ENCODE measurements at regions not wholly inside any gene's neighbourhood (a gene's known extent, or its start where the extent isn't known, plus 50 kb on each side); places are given as distances from the start of the nearest gene placed in this dataset.
A peak's percentile ranks its signal among the peaks of the same experiment; 100 is the strongest.

DNA sequence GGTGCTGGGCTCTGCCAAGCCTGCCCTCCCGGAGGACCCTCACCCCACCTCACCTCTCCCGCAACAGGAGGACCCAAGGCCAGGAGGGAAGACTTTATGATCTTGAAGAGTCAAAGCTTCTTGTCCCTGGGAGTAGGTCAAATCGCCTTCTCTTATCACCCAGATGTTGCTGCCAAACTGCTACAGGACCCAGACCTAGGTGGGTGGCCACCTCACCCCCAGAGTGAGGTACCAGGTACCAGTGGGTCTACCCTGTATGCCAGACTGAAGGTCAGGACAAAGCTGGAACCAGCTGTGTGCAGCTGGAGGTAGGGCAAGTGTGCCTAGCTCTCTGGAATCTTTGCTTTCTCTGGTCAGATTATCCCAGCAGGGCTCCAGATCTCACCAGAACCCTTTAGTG lies 197.2 kb downstream of the ZFP36L2 start:
- no peaks in the 10 kb centered on the region for H3K27me3 ChIP-seq (ENCODE audit: control insufficient read depth in 1 of 2, insufficient read depth in 2 of 2, low read length in 2 of 2)
- peaks cover 28% of the 10 kb centered on the region for H3K4me1 ChIP-seq (ENCODE audit: control insufficient read depth, insufficient read depth, low read length)
- H3K4me3 ChIP-seq (ENCODE audit: low read length in 2 of 2) = no peak overlapping the region
- H3K9me3 ChIP-seq (ENCODE audit: control insufficient read depth in 2 of 2, low read length in 2 of 2) = no peaks in the 10 kb centered on the region
- no peak overlapping the region for H3K9ac ChIP-seq (ENCODE audit: low read length in 2 of 2)
- H3K36me3 ChIP-seq (ENCODE audit: control insufficient read depth in 2 of 2, insufficient read depth in 2 of 2, low read length in 2 of 2) = no peaks in the 10 kb centered on the region
- no peak overlapping the region for H3K27ac ChIP-seq (ENCODE audit: low read length)

DNA sequence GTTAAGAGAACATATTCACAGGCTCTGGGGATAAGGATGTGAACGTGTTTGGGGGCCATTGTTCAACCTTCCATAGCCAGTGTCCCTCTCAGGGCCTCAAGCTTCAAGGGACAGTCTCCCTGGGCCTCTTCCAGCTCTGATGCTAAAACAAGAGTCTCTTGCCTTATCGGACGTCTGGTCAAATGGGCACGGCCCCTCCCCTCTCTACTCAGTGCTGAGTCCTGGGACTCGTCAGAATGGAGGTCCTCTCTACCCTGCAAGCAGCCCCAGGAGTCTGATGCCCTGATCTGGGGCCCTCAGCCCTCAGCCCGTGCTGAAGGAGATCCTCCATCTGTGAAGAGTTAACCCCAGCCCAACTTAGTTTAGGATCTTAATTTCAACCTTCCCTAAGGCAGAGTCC lies 198.2 kb downstream of the ZFP36L2 start:
- no peak overlapping the region for H3K4me3 ChIP-seq (ENCODE audit: low read length in 2 of 2)
- no peak overlapping the region for H3K9ac ChIP-seq (ENCODE audit: low read length in 2 of 2)
- H3K4me1 ChIP-seq (ENCODE audit: control insufficient read depth, insufficient read depth, low read length) = peaks cover 30% of the 10 kb centered on the region
- no peaks in the 10 kb centered on the region for H3K9me3 ChIP-seq (ENCODE audit: control insufficient read depth in 2 of 2, low read length in 2 of 2)
- H3K36me3 ChIP-seq (ENCODE audit: control insufficient read depth in 2 of 2, insufficient read depth in 2 of 2, low read length in 2 of 2) = no peaks in the 10 kb centered on the region
- H3K27me3 ChIP-seq (ENCODE audit: control insufficient read depth in 1 of 2, insufficient read depth in 2 of 2, low read length in 2 of 2) = no peaks in the 10 kb centered on the region
- no peak overlapping the region for H3K27ac ChIP-seq (ENCODE audit: low read length)

- Histone ChIP-seq H3K36me3 (ENCODE audit: control insufficient read depth in 2 of 2, insufficient read depth in 2 of 2, low read length in 2 of 2) (no peaks in the 10 kb centered on the region), H3K4me3 (ENCODE audit: low read length in 2 of 2) (no peak overlapping the region), H3K27me3 (ENCODE audit: control insufficient read depth in 1 of 2, insufficient read depth in 2 of 2, low read length in 2 of 2) (no peaks in the 10 kb centered on the region), H3K9ac (ENCODE audit: low read length in 2 of 2) (no peak overlapping the region), H3K27ac (ENCODE audit: low read length) (no peak overlapping the region), H3K9me3 (ENCODE audit: control insufficient read depth in 2 of 2, low read length in 2 of 2) (no peaks in the 10 kb centered on the region), H3K4me1 (ENCODE audit: control insufficient read depth, insufficient read depth, low read length) (peaks cover 29% of the 10 kb centered on the region)
These were observed 199.1 kb downstream of the ZFP36L2 start for GRCh38 chr2:43027097-43027873.

DNA sequence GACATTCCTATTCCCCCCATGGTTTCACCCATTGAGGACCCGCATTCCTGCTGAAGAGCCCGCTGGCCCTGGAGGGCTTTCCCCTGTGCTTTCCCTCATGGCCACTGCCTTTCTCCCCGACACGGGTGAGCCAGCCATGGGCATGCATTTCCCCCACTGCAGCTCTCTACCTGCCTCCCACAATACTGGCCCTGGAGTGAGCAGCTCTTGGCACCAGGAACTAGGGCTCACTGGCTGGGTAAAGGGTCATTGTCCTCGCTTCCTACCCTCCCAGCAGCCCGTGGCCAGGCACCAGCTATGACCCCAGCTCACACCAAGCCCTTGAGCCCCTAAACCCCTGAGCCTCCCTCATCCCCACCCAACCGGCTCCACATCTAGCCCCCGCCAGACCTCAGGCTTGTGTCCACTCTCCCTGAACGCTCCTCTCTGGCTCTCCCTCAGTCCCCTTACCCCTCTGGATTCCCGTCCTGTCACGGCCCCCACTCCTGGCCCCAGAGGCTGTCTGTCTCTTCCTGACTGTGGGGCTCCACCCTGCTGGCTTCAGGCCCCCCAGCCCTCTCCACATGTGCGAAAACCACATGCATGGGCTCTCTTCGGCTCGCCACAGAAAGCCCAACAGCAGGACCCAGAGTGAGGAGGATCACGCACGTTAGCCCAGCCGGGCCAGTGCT lies 199.8 kb downstream of the ZFP36L2 start:
- no peaks in the 10 kb centered on the region for H3K9me3 ChIP-seq (ENCODE audit: control insufficient read depth in 2 of 2, low read length in 2 of 2)
- H3K27ac ChIP-seq (ENCODE audit: low read length) = no peak overlapping the region
- no peak overlapping the region for H3K4me3 ChIP-seq (ENCODE audit: low read length in 2 of 2)
- no peaks in the 10 kb centered on the region for H3K27me3 ChIP-seq (ENCODE audit: control insufficient read depth in 1 of 2, insufficient read depth in 2 of 2, low read length in 2 of 2)
- H3K36me3 ChIP-seq (ENCODE audit: control insufficient read depth in 2 of 2, insufficient read depth in 2 of 2, low read length in 2 of 2) = no peaks in the 10 kb centered on the region
- H3K9ac ChIP-seq (ENCODE audit: low read length in 2 of 2) = no peak overlapping the region
- H3K4me1 ChIP-seq (ENCODE audit: control insufficient read depth, insufficient read depth, low read length) = peaks cover 23% of the 10 kb centered on the region

DNA sequence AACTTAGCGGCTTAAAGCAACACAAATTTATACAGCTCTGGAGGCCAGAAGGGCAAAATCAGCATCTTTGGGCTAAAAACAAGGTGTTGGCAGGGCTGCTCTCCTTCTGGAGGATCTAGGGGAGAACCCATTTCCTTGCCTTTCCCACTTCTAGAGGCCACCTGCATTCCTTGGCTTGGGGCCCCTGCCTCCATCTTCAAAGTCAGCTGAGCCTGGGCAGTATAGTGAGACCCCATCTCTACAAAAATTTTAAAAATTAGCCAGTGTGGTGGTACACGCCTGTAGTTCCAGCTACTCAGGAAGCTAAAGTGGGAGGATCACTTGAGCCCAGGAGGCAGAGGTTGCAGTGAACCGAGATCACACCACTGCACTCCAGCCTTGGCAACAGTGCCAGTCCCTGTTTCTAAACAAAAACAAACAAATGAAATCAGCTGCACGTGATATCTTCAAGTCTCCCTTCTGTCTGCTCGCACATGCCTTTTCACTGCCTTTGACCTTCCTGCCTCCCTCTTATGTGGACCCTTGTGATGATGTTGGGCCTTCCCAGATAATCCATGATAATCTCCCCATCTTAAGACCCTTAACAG lies 200.6 kb downstream of the ZFP36L2 start:
- H3K27ac ChIP-seq (ENCODE audit: low read length) = no peak overlapping the region
- H3K9me3 ChIP-seq (ENCODE audit: control insufficient read depth in 2 of 2, low read length in 2 of 2) = peaks cover 0 to 3% of the 10 kb centered on the region in 2 donors
- H3K36me3 ChIP-seq (ENCODE audit: control insufficient read depth in 2 of 2, insufficient read depth in 2 of 2, low read length in 2 of 2) = no peaks in the 10 kb centered on the region
- no peak overlapping the region for H3K9ac ChIP-seq (ENCODE audit: low read length in 2 of 2)
- no peaks in the 10 kb centered on the region for H3K27me3 ChIP-seq (ENCODE audit: control insufficient read depth in 1 of 2, insufficient read depth in 2 of 2, low read length in 2 of 2)
- no peak overlapping the region for H3K4me3 ChIP-seq (ENCODE audit: low read length in 2 of 2)
- peaks cover 23% of the 10 kb centered on the region for H3K4me1 ChIP-seq (ENCODE audit: control insufficient read depth, insufficient read depth, low read length)

DNA sequence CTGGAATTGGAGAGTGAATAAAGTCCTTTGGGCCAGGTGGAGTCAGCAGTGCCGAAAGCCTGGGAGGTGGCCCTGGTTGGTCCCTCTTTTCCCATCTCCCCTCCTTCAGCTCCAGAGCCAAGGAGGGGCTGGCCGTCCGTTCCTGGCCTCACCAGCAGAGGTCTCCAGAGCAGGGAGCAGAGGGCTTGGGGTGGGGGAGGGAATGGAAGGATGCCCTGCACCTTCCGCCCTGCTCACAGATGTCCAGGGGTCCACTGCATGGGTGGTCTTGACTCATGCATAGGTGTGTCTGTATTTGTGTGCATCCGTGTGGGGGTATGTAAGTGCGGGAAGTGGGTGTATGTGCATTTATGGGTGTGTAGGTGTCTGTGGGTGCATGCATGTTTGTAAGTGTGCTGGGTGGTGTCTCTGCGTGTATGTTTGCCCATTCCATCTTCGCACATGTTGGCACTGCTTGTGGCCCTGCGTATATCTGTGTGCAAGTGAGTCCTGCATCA lies 201.8 kb downstream of the ZFP36L2 start:
- Histone ChIP-seq H3K9me3 (ENCODE audit: control insufficient read depth in 2 of 2, low read length in 2 of 2) (peaks cover 3 to 4% of the 10 kb centered on the region in 2 donors), H3K9ac (ENCODE audit: low read length in 2 of 2) (no peak overlapping the region), H3K36me3 (ENCODE audit: control insufficient read depth in 2 of 2, insufficient read depth in 2 of 2, low read length in 2 of 2) (no peaks in the 10 kb centered on the region), H3K27ac (ENCODE audit: low read length) (peak overlapping the region; percentile 6), H3K4me3 (ENCODE audit: low read length in 2 of 2) (no peak overlapping the region), H3K27me3 (ENCODE audit: control insufficient read depth in 1 of 2, insufficient read depth in 2 of 2, low read length in 2 of 2) (no peaks in the 10 kb centered on the region), H3K4me1 (ENCODE audit: control insufficient read depth, insufficient read depth, low read length) (peaks cover 20% of the 10 kb centered on the region)

DNA sequence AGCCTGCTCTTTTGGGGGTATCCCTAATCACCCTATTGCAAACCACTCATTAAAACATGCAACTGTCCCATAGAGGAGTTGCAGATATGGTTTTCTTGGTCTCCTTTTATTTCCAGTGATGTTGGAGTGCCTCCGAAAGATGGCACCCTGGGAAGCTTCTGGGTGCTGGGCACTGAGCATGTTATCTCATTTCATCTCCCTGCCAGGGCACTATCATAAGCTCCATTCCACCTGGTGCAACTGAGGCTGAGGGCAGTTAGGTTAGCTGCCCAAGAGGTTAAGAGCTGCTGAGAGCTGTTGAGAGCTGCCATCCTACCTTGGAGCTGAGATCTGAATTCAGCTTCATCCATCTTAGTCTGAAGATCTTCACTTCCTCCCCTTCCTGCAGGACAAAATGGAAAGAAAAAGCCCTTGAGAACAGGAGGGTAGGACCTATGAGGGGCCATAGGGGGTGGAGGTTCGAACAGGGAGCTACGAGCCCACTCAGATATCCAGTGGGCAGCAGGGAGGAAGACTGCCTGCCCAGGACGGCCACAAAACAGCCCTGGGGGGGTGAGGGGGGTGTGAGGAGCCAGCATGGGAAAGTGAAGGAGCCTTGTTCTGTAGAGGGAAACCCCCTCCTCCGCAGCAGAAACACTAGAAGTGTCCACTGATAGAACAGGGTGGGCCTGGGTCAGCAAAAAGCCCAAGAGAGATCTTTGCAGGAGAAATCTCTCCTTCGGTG lies 202.5 kb downstream of the ZFP36L2 start:
- H3K4me3 ChIP-seq (ENCODE audit: low read length in 2 of 2) = no peak overlapping the region
- no peaks in the 10 kb centered on the region for H3K36me3 ChIP-seq (ENCODE audit: control insufficient read depth in 2 of 2, insufficient read depth in 2 of 2, low read length in 2 of 2)
- peak overlapping the region; percentile 6 for H3K27ac ChIP-seq (ENCODE audit: low read length)
- H3K9me3 ChIP-seq (ENCODE audit: control insufficient read depth in 2 of 2, low read length in 2 of 2) = peaks cover 3 to 4% of the 10 kb centered on the region in 2 donors
- H3K4me1 ChIP-seq (ENCODE audit: control insufficient read depth, insufficient read depth, low read length) = peaks cover 21% of the 10 kb centered on the region
- no peak overlapping the region for H3K9ac ChIP-seq (ENCODE audit: low read length in 2 of 2)
- no peaks in the 10 kb centered on the region for H3K27me3 ChIP-seq (ENCODE audit: control insufficient read depth in 1 of 2, insufficient read depth in 2 of 2, low read length in 2 of 2)

GRCh38 chr2:43022896-43023295 lies 203.5 kb downstream of the ZFP36L2 start:
- Histone ChIP-seq H3K4me3 (ENCODE audit: low read length in 2 of 2) (no peak overlapping the region), H3K27me3 (ENCODE audit: control insufficient read depth in 1 of 2, insufficient read depth in 2 of 2, low read length in 2 of 2) (no peaks in the 10 kb centered on the region), H3K9ac (ENCODE audit: low read length in 2 of 2) (no peak overlapping the region), H3K9me3 (ENCODE audit: control insufficient read depth in 2 of 2, low read length in 2 of 2) (peaks cover 3 to 4% of the 10 kb centered on the region in 2 donors), H3K4me1 (ENCODE audit: control insufficient read depth, insufficient read depth, low read length) (peaks cover 28% of the 10 kb centered on the region), H3K36me3 (ENCODE audit: control insufficient read depth in 2 of 2, insufficient read depth in 2 of 2, low read length in 2 of 2) (no peaks in the 10 kb centered on the region), H3K27ac (ENCODE audit: low read length) (no peak overlapping the region)

- H3K4me1 ChIP-seq (ENCODE audit: control insufficient read depth, insufficient read depth, low read length) = peaks cover 22% of the 10 kb centered on the region
- H3K4me3 ChIP-seq (ENCODE audit: low read length in 2 of 2) = no peak overlapping the region
- H3K36me3 ChIP-seq (ENCODE audit: control insufficient read depth in 2 of 2, insufficient read depth in 2 of 2, low read length in 2 of 2) = no peaks in the 10 kb centered on the region
- H3K9me3 ChIP-seq (ENCODE audit: control insufficient read depth in 2 of 2, low read length in 2 of 2) = peaks cover 3 to 4% of the 10 kb centered on the region in 2 donors
- no peaks in the 10 kb centered on the region for H3K27me3 ChIP-seq (ENCODE audit: control insufficient read depth in 1 of 2, insufficient read depth in 2 of 2, low read length in 2 of 2)
- H3K27ac ChIP-seq (ENCODE audit: low read length) = no peak overlapping the region
- H3K9ac ChIP-seq (ENCODE audit: low read length in 2 of 2) = no peak overlapping the region
These were observed 204.5 kb downstream of the ZFP36L2 start for GRCh38 chr2:43021791-43022509.
